ENCODE measurements at regions not wholly inside any gene's neighbourhood (a gene's known extent, or its start where the extent isn't known, plus 50 kb on each side); places are given as distances from the start of the nearest gene placed in this dataset.

GRCh38 chr6:130298258-130298657, 67.6 kb upstream of the TMEM200A start:
- Mint-ChIP-seq H3K4me3 (no peak overlapping the region), H3K36me3 (ENCODE audit: low read depth) (peaks cover 3% of the 10 kb centered on the region; the same call in 1 of the 3 replicates), H3K9me3 (no peaks in the 10 kb centered on the region; the same call in 1 of the 3 replicates), H3K4me1 (no peaks in the 10 kb centered on the region), H3K27me3 (ENCODE audit: insufficient read depth, low read depth, poor library complexity) (no peaks in the 10 kb centered on the region), H3K27ac (no peak overlapping the region)
- Histone ChIP-seq H3F3A (replicated peaks; ENCODE audit: low read depth) (no peaks in the 10 kb centered on the region), H3K4me3 (no peak overlapping the region), H3K79me2 (replicated peaks; ENCODE audit: insufficient read depth) (0 out of 2 replicates have a peak, but pooled peaks cover 4% of the 10 kb centered on the region), H3K9me2 (ENCODE audit: insufficient read depth) (no peaks in the 10 kb centered on the region; the same call in 1 of the 2 replicates), H3K27ac (ENCODE audit: low read depth) (no peak overlapping the region), H3K4me2 (no peak overlapping the region), H2AFZ (no peak overlapping the region), H3K27me3 (ENCODE audit: insufficient read depth) (no peaks in the 10 kb centered on the region), H4K20me1 (replicated peaks; ENCODE audit: insufficient read depth) (no peaks in the 10 kb centered on the region), H3K4me1 (ENCODE audit: insufficient read depth) (no peaks in the 10 kb centered on the region), H3K36me3 (ENCODE audit: insufficient read depth) (no peaks in the 10 kb centered on the region)
- no peak for ATAC-seq
- TF ChIP-seq ETS1 (IDR thresholded peaks at IDR 0.05) (no peak), JUNB (IDR thresholded peaks at IDR 0.05; ENCODE audit: unreplicated experiment) (no peak), ZNF114 (CRISPR knock-in tag; IDR thresholded peaks at IDR 0.05) (no peak), NANOG (IDR thresholded peaks at IDR 0.05; ENCODE audit: borderline replicate concordance) (no peak), EZH2 (IDR thresholded peaks at IDR 0.05; ENCODE audit: low read depth, unreplicated experiment) (no peak), STAT1 (IDR thresholded peaks at IDR 0.05; ENCODE audit: unreplicated experiment) (no peak), CREB1 (CRISPR knock-in tag; IDR thresholded peaks at IDR 0.05; ENCODE audit: low read depth) (no peak), ZNF462 (CRISPR knock-in tag; IDR thresholded peaks at IDR 0.05) (no peak), ZNF331 (CRISPR knock-in tag; IDR thresholded peaks at IDR 0.05; ENCODE audit: low read depth) (no peak), POLR2AphosphoS5 (IDR thresholded peaks at IDR 0.05; ENCODE audit: low read depth) (no peak)
- TF ChIP-seq, protein P1, sequence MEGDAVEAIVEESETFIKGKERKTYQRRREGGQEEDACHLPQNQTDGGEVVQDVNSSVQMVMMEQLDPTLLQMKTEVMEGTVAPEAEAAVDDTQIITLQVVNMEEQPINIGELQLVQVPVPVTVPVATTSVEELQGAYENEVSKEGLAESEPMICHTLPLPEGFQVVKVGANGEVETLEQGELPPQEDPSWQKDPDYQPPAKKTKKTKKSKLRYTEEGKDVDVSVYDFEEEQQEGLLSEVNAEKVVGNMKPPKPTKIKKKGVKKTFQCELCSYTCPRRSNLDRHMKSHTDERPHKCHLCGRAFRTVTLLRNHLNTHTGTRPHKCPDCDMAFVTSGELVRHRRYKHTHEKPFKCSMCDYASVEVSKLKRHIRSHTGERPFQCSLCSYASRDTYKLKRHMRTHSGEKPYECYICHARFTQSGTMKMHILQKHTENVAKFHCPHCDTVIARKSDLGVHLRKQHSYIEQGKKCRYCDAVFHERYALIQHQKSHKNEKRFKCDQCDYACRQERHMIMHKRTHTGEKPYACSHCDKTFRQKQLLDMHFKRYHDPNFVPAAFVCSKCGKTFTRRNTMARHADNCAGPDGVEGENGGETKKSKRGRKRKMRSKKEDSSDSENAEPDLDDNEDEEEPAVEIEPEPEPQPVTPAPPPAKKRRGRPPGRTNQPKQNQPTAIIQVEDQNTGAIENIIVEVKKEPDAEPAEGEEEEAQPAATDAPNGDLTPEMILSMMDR (conservative IDR thresholded peaks at IDR 0.05; ENCODE audit: low read depth in 2 of 2), result no peak
- no peak for DNase-seq (ENCODE audit: low spot score)

Data from GM23338 (cell line).